Dermis microvascular lymphatic vessel endothelial cell (primary cell): ENCODE measurements at regions not wholly inside any gene's neighbourhood (a gene's known extent, or its start where the extent isn't known, plus 50 kb on each side); places are given as distances from the start of the nearest gene placed in this dataset.

Experiments
- DNase-seq, 2 donors: peaks; one replicate each; pipeline versions ENCODE4 v3.0.0 to v3.0.0-alpha.2; 2010; ENCODE audit warnings: low read depth in 2 of 2

DNA sequence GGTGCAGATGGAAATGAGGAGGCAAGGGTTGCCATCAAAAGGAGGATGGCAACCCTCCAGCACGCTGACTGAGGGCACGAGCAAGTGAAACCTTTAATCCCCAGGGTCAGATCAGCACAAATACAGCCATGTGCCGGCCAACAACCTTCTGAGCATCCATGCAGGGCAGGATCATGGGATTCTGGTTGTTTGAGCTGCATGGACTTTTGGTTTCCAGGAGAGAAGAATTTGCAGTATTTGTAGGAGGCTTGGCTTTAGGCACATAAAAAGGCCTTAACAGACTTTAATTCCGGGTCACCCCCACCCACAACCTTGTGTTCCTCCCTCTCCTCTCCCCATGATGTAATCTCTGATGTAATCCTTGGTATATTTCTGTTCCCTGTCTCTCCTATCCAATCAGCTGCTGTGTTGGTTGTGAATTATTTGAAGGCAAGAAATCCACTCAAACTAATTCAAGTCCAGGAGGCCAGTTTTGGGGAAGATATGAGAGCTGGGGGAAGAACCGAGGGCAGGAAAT lies 254.3 kb downstream of the SHQ1 start:
- DNase-seq, result no peak

DNA sequence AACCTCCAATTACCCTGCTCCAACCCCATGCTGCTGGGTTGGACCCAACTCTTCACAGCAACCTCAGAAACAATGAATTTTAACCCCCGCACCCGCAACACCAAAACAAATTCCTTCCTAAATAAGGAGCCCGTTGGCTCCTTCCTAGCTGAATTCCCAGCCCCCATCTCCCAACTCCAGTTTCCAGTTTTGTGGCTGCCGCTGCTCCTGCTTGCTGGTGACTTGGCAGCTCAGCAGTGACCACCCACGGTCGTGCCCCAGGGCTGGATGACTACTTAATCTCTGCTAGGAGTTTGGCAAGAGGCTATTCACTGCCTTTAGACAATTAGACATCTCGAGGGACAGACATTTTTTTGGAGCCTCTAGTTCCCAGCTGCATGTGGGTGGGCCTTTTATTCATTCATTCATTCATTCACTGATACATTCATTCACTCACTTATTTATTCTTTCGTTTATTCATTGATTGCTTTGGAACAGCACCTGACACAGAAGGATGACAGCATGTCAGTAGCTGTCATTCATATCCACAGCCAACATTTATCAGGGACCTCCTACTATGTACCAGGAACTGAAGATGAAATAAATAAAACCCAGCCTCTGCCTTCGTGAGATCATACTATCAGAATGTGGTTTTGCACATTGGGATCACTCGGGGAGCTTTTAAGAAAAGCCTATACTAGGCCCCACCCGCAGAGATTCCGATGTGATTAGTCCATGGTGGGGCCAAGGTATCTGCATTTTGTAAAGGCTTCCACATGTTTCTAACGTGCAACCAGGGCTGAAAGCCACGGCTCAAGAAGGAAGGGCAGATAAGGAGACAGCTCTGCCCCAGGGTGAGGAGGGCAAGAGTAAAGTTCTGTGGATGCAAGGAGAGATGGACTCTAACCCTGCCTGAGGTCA lies 256.5 kb downstream of the SHQ1 start:
- DNase-seq, result no peak

DNA sequence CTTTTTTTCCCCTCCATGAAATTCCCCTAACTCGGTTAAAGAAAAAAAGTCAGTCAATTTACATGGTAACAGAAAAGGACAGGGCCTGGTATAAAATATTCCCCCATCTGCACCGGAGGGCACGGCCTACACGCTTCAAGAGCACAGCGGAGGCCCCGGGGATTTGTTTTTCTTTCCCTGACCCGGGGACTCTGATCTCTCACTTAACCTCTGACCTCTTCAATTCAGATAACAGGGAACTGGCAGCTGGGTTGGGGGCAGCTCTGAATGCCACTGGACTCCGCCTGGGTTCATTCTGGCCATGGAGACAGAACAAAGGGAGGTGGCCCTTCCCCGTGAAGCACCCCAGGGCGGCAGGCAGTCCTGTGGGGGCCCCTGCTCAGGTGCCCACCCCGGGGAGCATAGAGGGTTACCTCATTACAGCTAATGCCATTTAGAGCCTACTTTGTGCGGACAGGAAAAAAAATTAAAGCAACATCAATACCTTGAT lies 257.5 kb downstream of the SHQ1 start:
- no peak for DNase-seq

DNA sequence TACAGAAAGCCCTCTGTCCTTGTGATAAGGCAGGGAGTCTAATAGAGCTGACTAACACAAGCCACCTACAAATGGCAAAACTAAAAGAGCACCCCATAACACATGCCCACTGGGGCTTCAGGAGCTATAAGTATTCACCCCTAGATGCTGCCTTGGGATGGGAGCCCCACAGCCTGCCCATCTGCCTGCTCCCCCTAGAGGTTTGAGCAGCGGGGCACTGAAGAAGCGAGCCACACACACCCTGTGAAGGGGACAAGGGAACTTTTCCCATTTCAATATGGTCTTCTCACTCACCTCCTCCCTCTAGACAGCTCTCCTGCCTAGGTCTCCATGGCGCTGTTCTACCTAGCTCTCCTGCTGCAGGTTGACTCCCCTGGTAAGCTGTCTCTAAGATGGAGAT lies 261.0 kb downstream of the SHQ1 start:
- DNase-seq, result no peak

DNA sequence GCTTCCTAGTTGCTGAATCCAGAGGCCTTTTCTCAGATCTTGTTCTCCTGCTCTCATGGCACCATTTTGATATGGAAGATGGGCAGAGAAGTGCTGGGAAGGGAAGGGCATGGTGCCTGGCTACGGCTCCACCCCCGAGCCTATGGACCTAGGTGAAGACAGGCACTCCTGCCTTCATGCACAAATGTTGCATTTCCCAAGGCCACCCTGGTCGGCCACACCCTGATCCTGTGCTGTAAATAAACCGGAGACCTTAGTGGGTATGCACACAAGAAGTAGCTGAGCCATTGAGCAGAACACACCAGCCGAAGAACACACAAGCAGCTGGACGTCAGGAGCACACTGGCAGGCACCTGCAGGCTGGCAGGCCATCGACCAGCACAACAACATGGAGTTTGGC lies 261.6 kb downstream of the SHQ1 start:
- no peak for DNase-seq

DNA sequence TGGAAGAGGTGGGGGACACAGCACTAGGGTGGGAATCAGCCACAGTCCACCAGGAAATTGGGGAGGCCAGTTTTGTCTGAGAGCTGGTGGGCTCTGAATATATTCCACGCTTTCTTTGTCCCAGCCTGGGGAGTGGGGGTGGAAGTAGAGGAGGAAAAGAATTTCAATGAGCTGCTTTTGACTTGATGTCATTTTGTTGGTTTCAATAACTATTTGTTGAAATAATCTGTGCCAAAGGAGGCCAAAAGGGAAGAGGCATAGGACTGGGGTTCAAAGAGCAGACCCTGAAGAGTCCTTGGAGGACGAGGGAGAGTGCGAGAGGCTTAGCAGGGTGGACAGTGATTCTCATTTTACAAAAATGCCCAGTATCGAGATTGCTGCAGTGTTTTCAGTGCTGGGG lies 262.3 kb downstream of the SHQ1 start:
- DNase-seq, result no peak

DNA sequence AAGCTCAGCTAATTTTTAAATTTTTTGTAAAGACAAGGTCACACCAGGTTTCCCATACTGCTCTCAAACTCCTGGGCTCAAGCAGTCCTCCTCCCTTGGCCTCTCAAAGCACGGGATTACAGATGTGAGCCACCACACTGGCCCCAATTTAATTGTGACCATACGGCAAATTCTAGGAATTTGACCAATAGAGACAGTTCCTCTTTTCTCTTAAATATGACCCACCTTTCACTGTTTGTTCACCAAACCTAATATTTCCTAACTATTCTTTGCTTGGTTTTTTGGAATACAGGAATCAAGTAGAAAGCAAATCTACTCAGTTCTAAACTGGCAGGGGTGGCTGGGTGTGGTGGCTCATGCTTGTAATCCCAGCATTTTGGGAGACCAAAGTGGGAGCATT lies 264.0 kb downstream of the SHQ1 start:
- no peak for DNase-seq

DNA sequence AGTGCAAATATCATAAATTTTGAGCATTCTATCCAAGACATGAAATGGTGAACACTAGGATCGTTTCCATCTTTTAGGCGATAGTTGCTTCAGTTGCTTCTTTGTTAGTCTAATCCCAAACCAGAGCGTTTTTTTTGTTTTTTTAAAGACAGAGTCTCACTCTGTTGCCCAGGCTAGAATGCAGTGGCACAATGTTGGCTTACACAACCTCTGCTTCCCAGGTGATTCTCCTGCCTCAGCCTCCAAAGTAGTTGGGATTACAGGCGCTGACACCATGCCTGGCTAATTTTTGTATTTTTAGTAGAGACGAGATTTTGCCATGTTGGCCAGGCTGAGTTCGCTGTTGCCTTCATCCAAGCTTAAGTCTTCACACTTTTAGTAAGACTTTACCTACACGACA lies 265.3 kb downstream of the SHQ1 start:
- no peak for DNase-seq

DNA sequence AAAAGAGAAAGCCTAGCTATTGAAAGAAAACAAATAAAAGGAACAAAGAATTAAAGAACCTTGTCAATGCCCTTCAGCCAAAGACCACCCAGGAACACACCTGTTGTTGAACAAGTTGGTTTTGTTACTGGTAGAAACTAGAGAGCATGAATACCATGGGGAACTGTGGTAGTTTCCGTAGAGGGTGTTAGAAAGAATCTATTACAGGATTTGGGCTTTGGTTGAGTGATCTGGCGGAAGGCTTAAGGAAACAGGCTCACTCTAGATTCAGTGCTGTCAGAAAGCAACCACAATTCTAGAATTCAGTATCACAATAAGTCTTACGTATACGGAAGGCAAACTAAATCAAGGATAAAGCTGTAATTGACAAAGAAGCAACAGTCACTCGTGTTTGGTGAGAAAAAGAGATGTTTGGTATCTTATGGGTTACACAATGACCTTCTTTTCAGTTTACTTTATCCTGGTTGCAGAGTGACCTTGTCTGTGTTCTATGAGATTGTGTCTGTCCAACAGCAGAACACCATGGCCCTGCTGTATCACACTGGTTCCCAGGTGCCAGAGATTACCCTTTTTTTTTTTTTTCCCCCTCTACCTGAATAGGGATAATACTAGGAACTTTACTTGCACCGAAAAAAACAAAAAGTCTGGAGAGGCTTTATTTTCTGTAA lies 265.9 kb downstream of the SHQ1 start:
- no peak for DNase-seq

DNA sequence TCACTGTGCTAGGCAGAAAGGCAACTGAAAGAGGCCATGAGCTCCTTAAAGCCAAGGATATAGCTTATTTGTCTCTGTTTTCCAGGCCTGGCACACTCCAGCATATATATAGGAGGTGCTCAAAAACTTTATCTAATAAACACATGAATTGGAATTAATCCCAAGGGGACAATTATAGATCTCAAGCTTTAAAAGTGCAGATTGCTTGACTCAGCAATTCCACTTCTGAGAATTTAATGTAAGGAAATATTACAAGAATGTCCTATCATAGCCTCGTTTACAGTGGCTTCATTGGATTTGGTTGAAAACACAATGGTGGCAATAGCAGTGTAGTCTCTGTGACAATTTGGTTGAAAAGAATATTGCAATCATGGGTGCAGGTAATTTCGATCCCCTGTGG lies 267.3 kb downstream of the SHQ1 start:
- DNase-seq, result no peak

DNA sequence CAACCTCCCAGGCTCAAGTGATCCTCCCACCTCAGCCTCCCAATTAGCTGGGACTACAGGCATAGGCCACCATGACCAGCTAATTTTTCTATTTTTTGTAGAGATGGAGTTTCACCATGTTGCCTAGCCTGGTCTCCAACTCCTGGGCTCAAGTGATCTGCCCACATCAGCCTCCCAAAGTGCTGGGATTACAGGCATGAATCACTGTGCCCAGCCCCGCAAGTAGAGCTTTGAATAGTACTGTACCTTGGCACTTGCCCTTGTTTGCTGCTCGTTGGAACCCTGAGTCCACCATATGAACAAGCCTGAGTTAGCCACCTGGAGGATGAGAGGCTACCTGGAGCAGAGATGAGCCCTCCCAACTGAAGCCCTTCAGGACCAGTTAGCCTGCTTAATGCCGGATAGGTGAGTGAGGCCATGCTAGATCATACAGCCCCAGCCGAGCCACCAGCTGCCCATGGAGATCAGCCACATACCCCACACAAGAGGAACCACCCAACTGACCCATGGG lies 267.9 kb downstream of the SHQ1 start:
- no peak for DNase-seq

DNA sequence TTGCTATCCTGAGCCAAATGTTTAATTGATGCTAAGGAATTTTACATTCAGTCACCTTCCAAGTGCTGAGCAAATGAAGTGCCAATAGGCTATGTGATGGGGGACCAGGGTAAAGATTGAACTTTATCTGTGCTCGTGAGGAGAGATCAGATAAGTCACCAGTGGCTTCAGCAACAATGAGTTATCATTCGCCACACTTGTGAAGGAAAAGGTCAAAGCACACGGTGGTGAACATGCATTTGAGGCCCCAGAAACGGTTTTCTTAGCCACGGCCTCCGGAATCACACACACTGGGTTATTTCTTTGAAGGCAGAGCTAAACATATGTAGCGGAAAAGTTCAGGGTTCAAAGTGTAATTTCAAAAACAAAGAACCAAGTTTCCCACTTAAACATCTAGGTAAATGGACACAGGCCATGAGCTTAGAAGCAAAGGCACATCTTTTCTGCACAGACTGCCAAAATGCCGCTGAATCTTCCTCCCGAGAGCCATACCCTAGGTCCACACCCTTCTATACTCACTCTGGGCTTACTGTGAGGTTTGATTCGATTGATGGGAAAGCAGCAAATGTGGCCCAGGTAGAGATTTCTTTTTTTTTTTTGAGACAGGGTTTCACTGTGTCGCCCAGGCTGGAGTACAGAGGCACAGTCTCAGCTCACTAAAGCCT lies 268.5 kb downstream of the SHQ1 start:
- no peak for DNase-seq

DNA sequence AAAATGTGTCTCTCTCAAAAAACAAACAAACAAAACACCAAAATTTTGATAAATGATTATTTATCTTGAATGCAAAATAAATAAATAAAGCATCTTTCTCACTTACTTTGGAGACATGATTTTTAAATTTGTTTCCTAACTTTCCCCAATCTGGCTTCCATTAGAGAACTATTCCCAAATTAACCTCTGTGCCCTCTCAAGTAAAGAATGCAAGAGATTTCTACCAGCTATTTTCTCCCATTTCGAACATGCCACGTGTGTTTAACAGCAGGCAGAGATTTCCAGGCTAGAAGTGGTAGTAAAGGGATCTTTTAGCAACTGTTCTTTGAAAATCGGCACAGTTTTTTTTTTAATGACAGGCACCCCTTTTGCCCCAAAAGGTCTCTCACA lies 269.1 kb downstream of the SHQ1 start:
- no peak for DNase-seq

DNA sequence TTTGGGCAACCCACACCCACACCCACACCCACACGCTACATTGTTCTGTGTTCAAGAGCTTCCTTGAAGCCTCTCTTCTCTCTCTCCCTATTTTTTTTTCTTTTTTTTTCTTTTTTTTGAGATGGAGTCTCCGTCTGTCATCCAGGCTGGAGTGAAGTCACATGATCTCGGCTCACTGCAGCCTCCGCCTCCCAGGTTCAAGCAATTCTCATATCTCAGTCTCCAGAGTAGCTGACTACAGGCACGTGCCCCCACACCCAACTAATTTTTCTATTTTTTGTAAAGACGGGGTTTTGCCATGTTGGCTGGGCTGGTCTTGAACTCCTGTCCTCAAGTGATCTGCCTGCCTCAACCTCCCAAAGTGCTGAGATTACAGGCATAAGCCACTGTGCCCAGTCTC lies 271.1 kb downstream of the SHQ1 start:
- DNase-seq, result no peak

DNA sequence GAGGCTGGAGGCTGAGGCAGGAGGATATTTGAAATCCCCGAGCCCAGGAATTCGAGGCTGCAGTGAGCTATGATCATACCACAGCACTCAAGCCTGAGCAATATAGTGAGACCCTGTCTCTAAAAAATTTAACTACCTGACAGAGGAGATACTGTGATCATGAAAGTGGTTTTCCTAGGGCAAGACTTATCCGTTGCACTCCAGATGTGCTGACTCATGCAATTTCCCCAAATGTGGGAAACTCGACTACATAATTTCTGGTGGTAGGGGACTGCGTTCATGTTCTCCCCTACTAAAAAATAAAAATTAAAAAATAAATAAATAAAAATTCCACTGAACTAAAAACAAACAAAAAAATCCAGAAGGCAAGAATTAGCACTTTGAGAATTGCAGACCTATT lies 271.7 kb downstream of the SHQ1 start:
- DNase-seq, result no peak

DNA sequence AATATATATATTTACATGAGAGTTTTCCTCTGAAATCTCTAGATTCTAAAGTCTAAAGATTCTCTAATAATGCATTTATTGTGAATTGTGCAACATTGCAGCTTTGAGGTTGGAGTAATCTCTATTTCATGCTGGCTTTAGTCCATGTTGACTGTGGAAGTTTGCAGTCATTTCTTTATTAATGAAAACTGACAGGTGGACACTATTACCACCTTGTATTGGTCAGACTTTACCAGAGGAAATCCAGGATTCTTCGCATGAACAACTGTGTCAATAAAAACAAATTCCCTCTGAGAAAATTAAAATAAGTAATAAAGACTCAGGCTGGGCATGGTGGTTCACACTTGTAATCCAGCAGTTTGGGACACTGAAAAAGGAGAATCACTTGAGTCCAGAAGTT lies 274.1 kb downstream of the SHQ1 start:
- DNase-seq, result no peak

DNA sequence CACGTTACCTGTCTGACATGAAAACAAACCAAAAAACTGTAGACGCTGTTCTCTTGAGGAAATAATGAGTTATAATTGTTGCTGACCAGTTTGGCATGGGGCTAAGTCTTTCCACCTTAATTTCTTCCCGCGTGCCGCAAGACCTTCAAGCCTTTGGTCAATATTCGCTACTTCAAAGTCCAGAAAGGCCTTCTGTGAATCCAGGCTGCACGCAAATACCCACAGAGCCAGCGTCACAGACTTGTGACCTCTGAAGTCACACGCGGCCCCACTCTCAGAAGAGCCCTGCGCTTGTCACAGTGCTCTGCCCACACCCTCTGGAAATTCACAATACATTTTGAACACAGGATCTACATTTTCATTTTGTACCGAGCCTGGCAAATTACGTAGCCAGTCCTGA lies 275.2 kb downstream of the SHQ1 start:
- no peak for DNase-seq

DNA sequence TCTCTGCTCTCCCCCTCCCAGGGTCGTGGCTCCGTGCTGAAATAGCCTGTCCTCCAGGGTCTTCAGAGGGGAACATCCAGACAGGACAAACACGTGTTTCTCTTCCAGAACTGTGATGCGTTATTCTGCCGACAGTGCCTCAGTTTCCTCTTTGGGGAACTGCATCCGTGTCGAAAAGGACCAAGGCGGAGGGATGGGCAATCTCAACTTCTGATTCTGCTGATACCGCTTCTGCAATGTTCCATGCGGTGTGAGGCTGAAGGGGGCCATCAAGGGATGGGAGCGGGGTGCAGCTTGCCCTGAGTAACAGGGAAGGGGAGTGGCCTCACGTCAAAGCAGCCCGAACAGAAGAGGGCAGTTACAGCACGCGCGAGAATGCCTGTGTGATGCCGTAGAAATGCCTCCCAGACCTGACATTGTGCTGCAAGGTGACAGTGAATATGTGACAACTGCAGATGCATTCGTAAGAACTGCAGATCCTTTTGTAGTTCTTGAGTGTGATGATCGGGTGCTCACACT lies 275.7 kb downstream of the SHQ1 start:
- DNase-seq, result no peak

DNA sequence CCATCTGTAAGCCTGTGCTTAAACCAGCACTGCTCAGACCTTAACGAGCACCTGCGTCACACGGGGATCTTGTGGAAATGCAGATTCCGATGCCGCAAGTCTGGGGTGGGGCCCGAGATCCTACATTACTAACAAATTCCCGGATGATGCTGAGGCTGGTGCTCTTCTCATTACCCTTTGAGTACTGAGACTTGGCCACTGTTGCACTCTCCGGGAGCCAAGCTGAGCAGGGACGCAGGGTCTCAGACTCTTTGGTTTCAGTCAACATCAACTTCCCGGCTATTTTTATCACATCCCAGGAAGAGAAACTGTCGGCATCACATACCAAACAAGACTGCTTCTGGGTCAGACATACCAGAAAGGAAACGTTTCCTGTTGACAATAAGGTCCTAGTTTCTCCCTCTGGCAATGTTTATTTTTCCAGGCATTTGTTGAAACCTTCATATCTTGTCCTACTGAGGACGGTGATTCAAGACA lies 276.6 kb downstream of the SHQ1 start:
- no peak for DNase-seq

DNA sequence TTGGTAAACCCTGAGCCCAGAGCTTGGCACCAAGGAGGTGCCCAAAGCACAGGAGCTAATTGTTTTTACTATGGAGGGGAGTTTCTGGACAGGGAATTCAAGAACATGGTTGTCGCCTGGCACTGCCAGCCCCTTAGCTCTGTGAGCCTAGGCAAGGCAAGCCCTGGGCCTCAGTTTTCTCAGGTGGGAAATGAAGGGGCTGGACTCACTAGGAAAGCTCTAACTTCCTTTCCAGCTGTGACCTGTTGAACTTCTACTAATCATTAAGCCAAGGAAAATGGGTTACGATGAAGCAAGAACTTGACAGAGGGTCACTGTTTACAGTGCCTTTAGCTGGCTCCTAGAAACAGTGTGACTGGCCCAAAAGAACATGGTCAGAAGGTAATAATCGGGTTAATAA lies 277.2 kb downstream of the SHQ1 start:
- DNase-seq, result no peak

DNA sequence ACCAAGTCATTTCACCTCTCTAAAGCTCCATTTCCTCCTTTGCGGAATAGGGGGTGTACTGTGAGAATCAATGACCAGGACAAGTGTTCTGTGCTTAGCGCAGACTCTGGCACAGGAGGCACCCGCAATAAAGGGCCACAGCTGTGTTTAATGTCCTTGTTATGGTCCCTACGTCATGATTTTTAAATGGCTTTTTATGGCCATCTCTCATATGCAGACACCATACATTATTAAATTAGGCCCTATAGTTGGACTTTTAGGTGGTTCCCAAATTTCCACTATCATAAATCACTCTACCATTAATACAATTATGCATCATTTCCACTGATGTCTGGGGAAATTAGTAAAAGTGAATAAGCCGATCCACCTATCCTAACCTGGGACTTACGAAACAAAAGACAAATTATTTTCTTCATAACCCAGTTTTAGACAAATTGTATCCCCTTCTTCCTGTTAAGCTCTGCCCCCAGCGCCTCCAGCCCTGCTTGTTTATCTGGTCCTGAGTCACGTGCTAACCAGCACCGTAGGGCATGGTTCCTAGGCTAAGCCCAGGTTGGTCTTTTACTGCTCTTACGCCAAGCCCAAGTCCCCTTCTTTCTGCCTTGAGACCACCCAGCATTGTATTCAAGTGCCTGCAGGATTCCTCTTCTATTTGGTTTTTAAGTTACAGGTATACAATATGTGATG lies 278.3 kb downstream of the SHQ1 start:
- no peak for DNase-seq
